OCI-LY1 (cell line): ENCODE measurements at regions not wholly inside any gene's neighbourhood (a gene's known extent, or its start where the extent isn't known, plus 50 kb on each side); places are given as distances from the start of the nearest gene placed in this dataset.

ENCODE experiments used
- CTCF ChIP-seq: fragments of 200-600 bp; sonication (generic), shearing (Covaris generic); IDR thresholded peaks from 2 replicates; pipeline ENCODE4 v1.5.1; 2017; ENCODE audit warnings: mild to moderate bottlenecking, antibody characterized with exemption, low read length, moderate library complexity, mixed read lengths
- EZH2 ChIP-seq: fragments of 200-600 bp; sonication (generic), shearing (Covaris generic); IDR thresholded peaks from 2 replicates; pipeline ENCODE4 v1.8.0; 2017; ENCODE audit warnings: borderline replicate concordance, mixed run types, mild to moderate bottlenecking, antibody characterized with exemption, low read length, moderate library complexity, mixed read lengths

- TF ChIP-seq CTCF (no peak), EZH2 (no peak)
These were observed 691.6 kb upstream of the RBFOX1 start for GRCh38 chr16:6641091-6641490.
